HG02884 (cell line): ENCODE measurements at regions not wholly inside any gene's neighbourhood (a gene's known extent, or its start where the extent isn't known, plus 50 kb on each side); places are given as distances from the start of the nearest gene placed in this dataset.

ENCODE experiments used
- ATAC-seq: cut with Tn5 transposase; IDR thresholded peaks from one replicate; pipeline ENCODE4 v1.9.1; 2021; ENCODE audit warnings: mild to moderate bottlenecking, moderate library complexity; ENCODE audit not compliant: unreplicated experiment

- ATAC-seq, result no peak
These were observed 354.1 kb downstream of the GRIA2 start for GRCh38 chr4:157574606-157575005.

GRCh38 chr4:157572951-157573350 is 352.4 kb downstream of the GRIA2 start:
- no peak for ATAC-seq

- no peak for ATAC-seq
These were observed 351.8 kb downstream of the GRIA2 start for GRCh38 chr4:157572284-157572683.

GRCh38 chr4:157564771-157565170 is 344.2 kb downstream of the GRIA2 start:
- no peak for ATAC-seq

GRCh38 chr4:157564218-157564617 is 343.7 kb downstream of the GRIA2 start:
- ATAC-seq, result no peak

- no peak for ATAC-seq
These were observed 337.5 kb downstream of the GRIA2 start for GRCh38 chr4:157558016-157558415.

- ATAC-seq, result no peak
These were observed 329.5 kb downstream of the GRIA2 start for GRCh38 chr4:157550028-157550427.

- ATAC-seq, result no peak
These were observed 307.4 kb downstream of the GRIA2 start for GRCh38 chr4:157527954-157528353.

- no peak for ATAC-seq
These were observed 301.4 kb downstream of the GRIA2 start for GRCh38 chr4:157521906-157522305.

GRCh38 chr4:157514711-157515110 is 294.2 kb downstream of the GRIA2 start:
- ATAC-seq, result no peak

- ATAC-seq, result no peak
These were observed 288.8 kb downstream of the GRIA2 start for GRCh38 chr4:157509341-157509740.

- ATAC-seq, result no peak
These were observed 282.1 kb downstream of the GRIA2 start for GRCh38 chr4:157502656-157503055.

- no peak for ATAC-seq
These were observed 239.3 kb downstream of the GRIA2 start for GRCh38 chr4:157459785-157460184.

- no peak for ATAC-seq
These were observed 226.7 kb downstream of the GRIA2 start for GRCh38 chr4:157447195-157447594.

GRCh38 chr4:157444014-157444413 is 223.5 kb downstream of the GRIA2 start:
- no peak for ATAC-seq

GRCh38 chr4:157443537-157443936 is 223.0 kb downstream of the GRIA2 start:
- no peak for ATAC-seq

- ATAC-seq, result no peak
These were observed 205.4 kb downstream of the GRIA2 start for GRCh38 chr4:157425897-157426296.

GRCh38 chr4:157423526-157424020 is 203.0 kb downstream of the GRIA2 start:
- ATAC-seq, result no peak

GRCh38 chr4:157421365-157421764 is 200.8 kb downstream of the GRIA2 start:
- no peak for ATAC-seq
